HG03520 (cell line): ENCODE measurements at regions not wholly inside any gene's neighbourhood (a gene's known extent, or its start where the extent isn't known, plus 50 kb on each side); places are given as distances from the start of the nearest gene placed in this dataset.

ENCODE experiments used
- ATAC-seq: cut with Tn5 transposase; IDR thresholded peaks from one replicate; pipeline ENCODE4 v1.9.1; 2021; ENCODE audit warnings: mild to moderate bottlenecking, moderate library complexity; ENCODE audit not compliant: unreplicated experiment

DNA sequence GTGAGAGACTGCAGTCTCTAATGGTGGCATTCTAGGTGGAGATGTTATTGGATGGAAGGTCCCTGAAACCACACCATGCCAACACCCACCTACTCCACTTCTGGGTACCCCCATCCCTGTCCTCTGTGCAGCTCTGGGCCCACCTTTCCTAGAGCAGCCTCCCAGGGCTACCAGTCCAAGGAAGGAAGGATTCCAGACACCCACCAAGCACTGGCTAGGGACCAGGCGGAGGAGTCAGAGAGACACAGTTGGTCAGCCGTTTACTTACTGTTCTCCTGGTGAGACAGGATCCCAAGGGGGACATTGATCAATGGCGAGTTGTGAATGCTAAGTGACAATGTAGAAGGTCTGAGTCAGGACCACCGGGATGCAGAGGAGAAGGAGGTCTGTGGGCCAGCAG lies 151.6 kb downstream of the TTC32 start:
- ATAC-seq: no peak

- ATAC-seq: no peak
Observed at GRCh38 chr2:19749507-19749836, 152.3 kb downstream of the TTC32 start.

GRCh38 chr2:19748711-19749506 lies 152.9 kb downstream of the TTC32 start:
- no peak for ATAC-seq

- ATAC-seq: no peak
Observed at GRCh38 chr2:19748073-19748375, 153.8 kb downstream of the TTC32 start.

DNA sequence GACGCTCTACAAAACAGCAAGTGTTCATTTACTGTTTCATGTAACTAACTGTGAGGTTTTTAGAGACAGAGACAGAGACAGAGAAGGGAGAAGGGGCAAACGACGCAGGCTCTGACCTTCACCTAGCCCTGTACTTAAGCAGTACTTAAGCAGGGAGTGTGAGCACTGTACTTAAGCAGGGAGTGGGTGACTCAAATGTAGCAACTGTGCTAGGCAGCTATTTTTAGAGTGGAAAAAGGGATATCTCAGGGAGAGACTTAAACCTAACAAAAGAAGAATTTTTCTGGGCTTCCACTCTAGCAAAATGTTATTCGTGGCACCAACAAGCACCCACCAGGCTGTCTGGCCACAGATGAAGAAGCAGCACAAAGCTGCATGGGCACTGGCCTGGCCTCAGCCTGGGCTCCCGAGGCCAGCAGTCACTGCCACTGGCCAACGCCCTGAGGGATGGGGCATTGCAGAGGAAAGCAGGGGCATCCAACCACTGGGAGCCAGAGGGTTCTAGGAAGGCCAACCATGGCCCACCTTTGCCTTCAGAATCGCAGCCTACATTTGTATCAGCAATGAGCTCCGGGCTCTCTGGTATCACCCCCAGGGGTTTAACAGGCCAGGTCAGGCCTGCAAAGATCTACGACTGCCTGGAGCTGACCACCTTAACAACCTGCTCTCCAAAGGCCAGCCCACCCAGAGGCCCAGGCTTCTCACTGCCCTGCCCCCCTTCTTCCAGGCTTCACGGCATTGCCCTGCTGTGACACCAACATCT lies 154.3 kb downstream of the TTC32 start:
- ATAC-seq: no peak

GRCh38 chr2:19746611-19747309 lies 155.0 kb downstream of the TTC32 start:
- no peak for ATAC-seq

DNA sequence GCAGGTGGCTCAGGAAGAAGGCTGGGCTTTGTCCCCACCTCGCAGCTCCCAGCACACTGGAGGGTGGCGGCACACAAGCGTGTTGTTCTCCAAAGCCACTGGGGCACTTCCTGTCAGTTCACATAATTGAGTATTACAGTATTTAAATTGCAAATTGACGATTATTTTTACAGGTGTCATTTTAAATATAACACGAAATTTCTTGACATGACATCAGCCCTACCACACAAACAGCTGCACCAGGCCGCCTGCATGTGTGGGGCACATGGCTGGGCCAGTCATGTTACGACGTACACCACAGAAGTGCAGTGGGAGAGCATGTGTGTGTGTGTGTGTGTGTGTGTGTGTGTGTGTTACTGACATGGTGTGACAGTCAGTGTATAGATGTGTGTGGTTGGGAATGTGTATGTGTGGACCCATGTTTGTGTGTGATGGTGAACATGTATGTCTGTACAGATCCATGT lies 155.6 kb downstream of the TTC32 start:
- no peak for ATAC-seq

DNA sequence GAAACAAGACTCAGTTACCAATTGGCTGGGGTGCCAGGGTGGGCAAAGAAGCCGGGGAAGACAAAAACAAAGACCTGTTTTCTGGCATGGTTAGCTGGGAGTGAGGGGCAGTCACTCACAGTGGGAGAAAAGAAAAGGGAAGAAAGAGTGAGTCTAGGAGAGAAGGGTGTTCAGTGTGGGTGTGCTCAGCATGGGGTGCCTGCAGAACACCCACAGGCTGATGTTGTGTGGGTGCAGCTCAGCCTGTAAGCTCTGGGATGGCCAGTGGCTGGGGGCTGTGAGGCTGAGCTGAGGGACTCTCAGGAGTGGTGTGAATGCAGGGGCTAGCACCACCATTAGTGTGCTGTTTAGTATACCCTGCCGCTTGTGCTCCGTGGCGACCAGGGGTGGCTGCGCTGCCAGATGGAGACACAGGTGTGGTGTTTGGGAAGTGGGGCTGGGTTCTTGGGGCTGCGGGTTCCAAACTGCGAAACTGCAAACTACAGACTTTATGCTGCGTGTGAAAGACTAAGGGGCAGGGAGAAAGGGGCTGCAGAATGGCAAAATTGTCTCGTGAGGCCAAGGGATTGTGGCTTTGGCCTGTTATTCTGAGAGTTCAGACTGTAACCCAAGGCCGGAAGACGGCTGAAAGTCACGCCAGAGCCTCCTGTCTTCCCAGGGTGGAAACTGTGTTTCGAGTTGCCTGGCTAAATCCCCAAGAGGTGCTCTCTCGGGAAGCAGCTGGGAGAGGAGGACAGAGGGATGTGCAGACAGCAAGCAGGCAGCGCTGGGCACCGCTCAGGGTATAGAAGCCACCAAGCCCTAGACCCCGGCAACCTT lies 156.3 kb downstream of the TTC32 start:
- no peak for ATAC-seq

DNA sequence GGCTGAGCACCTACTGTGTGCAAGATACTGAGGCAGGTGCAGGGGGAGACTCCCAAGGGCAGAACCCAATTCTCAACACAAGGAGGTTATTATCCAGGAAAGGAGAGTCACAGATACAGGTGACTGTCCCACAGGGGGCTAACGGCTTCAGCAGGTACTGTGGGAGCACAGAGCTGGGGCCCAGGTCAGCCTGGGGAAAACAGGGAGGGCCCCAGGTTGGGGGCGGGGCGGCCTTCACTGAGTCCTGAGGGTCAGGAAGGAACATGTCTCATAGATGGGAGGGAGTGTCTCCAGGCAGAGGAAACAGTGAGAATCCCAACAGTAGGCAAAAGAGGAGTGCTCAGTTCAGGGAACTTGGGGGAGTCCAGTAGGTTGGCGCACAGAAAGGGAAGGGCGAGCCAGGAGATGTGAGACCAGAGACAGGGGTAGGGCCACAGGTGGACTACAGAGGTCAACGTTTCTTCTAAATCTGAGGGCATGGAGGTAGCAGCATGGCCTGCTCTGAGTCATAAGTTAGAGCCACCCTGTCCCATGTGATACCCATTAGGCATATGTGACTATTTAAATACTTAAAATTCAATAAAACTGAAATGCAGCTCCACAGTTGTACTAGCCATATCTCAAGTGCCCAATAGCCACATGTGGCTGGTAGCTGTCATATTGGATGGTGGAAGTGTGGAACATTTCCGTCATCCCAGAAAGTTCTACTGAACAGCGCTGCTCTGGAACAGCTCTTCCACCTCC lies 157.2 kb downstream of the TTC32 start:
- no peak for ATAC-seq

DNA sequence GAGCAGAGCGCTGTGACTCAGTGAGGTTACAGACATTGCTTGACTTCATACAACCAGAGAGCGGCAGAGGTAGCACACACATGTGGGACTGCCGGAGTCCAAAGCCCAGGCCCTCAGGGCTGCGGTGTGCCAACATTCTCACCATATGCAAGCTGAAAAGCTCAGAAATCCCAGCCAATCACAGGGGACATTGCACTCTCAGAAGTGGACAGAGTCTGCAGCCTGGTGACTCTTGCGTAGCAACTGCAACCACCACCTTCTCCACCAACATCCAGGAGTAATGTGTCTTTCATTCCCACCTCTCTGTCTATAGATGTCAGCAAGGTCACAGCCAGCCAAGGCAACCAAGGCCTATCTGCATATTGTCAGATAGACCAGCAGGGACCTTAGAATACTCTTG lies 158.1 kb downstream of the TTC32 start:
- ATAC-seq: no peak

- no peak for ATAC-seq
Observed at GRCh38 chr2:19742872-19743271, 158.9 kb downstream of the TTC32 start.

DNA sequence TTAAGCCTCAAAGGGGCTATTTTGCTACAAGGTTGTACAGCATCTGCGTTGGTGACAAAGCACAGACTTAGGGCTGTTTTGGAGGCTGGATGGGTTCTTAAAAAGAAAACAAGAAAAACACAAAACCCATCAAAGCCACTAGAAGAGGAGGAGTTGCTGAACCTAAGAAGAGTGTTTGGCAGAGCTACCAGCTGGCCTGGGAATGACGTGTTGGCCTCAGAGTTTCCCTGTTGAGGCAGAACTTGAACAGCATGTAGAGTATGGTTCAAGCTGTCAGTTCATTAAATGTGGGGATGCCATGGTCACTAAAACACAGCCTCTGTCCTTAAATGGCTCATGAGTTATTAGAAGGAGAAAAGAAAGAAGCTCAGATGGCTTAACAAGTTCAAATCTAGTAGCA lies 162.5 kb downstream of the TTC32 start:
- no peak for ATAC-seq

GRCh38 chr2:19738707-19739106 lies 163.1 kb downstream of the TTC32 start:
- ATAC-seq: no peak

DNA sequence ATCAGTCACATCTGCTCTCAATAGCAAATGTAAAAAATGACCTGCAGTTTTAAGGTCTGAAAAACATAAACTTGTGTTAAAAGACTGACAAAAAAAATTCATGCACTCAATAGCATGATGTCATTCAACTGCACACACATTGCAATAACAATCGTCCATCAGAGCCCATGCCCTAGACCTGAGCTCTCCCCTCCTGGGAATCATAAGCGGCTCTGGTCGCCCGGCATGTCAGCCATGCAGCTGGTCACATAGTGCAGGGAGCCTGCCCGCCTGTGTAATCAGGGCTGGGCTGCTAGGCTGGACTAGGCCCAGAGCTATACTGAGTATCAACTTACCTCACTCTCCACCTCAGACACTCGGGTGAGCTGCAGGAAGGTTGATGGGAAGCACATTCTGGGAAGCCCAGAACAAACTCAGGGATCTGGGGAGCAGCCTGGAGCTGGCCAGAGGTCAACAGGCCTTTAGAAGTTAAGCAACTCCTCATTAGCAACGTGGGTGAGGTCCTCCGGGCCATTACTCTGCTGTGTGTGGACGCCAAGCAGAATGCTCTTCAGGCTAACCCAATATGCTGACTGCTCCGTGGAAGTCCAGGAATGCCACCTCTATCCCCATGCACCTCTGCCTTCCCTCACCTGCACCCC lies 165.5 kb downstream of the TTC32 start:
- no peak for ATAC-seq

- ATAC-seq: no peak
Observed at GRCh38 chr2:19733951-19734425, 167.8 kb downstream of the TTC32 start.

DNA sequence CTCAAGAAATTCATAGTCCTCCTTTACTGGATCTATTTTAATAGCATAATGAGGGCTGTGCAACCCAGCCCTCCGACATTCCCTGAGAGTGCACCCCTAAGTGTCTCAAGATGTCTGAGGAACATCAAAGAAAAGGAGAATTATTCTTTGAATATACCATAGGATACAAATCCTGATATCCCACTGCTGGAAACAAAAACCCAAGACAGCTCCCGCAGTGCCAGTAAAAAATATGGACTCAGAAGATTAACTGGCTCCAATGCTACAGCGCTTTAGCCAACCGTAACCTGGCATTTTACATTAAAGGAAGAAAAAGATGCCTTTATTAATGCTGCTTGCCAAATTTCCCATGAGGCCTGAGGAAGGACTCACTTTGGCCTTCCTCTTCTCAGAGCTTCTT lies 168.4 kb downstream of the TTC32 start:
- ATAC-seq: no peak

DNA sequence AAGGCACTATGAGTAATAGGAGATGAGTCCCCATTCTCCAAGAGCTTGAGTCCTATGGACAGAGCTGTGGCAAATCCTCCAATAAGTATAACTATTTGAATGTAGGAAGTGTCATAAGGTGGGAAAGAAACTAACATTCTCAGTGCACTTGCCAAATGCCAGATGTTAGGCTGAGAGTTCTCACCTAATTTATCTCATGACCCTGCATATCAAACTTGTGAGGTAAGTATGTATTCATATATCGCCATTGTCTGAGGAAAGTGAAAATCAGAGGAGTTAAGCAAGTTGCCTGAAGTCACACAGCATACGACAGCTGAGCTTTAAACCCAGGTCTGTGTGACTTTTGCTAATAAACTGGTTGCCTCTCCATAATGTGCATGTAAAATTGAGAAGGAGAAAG lies 169.5 kb downstream of the TTC32 start:
- ATAC-seq: no peak

- ATAC-seq: no peak
Observed at GRCh38 chr2:19731515-19731914, 170.3 kb downstream of the TTC32 start.

GRCh38 chr2:19731037-19731436 lies 170.7 kb downstream of the TTC32 start:
- ATAC-seq: no peak

- ATAC-seq: no peak
Observed at GRCh38 chr2:19728125-19728524, 173.7 kb downstream of the TTC32 start.
